H9 (cell line): ENCODE measurements at regions not wholly inside any gene's neighbourhood (a gene's known extent, or its start where the extent isn't known, plus 50 kb on each side); places are given as distances from the start of the nearest gene placed in this dataset.

ENCODE experiments used
- DNase-seq: peaks from one replicate; pipeline ENCODE4 v3.0.0-alpha.2; 2017
- H2AFZ ChIP-seq: one replicate; pipeline ENCODE4 v1.6.1; 2013; ENCODE audit warnings: mild to moderate bottlenecking, low read length, control low read depth, moderate library complexity
- H2AK5ac ChIP-seq: 2 replicates; pipeline ENCODE4 v1.6.1; 2013; ENCODE audit warnings: low read length, control low read depth, mixed read lengths; ENCODE audit not compliant: insufficient read length
- H2BK120ac ChIP-seq: one replicate; pipeline ENCODE4 v1.6.1; 2013; ENCODE audit warnings: low read depth, mild to moderate bottlenecking, low read length, control low read depth, inconsistent platforms; ENCODE audit not compliant: poor library complexity, severe bottlenecking
- H2BK12ac ChIP-seq: 2 replicates; pipeline ENCODE4 v1.6.1; 2013; ENCODE audit warnings: low read length, control low read depth, mixed read lengths, low read depth; ENCODE audit not compliant: insufficient read length
- H2BK15ac ChIP-seq: 2 replicates; pipeline ENCODE4 v1.6.1; 2013; ENCODE audit warnings: low read depth, low read length, control low read depth
- H2BK20ac ChIP-seq: one replicate; pipeline ENCODE4 v1.6.1; 2013; ENCODE audit warnings: low read depth, mild to moderate bottlenecking, low read length, control low read depth, inconsistent platforms; ENCODE audit not compliant: poor library complexity, severe bottlenecking
- H2BK5ac ChIP-seq: 2 replicates; pipeline ENCODE4 v1.6.1; 2013; ENCODE audit warnings: low read length, control low read depth, mixed read lengths; ENCODE audit not compliant: insufficient read length
- H3K14ac ChIP-seq: 2 replicates; pipeline ENCODE4 v1.6.1; 2013; ENCODE audit warnings: low read length, control low read depth; ENCODE audit not compliant: insufficient read depth
- H3K18ac ChIP-seq: 2 replicates; pipeline ENCODE4 v1.6.1; 2013; ENCODE audit warnings: low read depth, mild to moderate bottlenecking, mixed read lengths, low read length, control low read depth; ENCODE audit not compliant: insufficient read length
- H3K23ac ChIP-seq: 2 replicates; pipeline ENCODE4 v1.6.1; 2013; ENCODE audit warnings: low read length, control low read depth, mixed read lengths, low read depth; ENCODE audit not compliant: insufficient read length
- H3K23me2 ChIP-seq: 2 replicates; pipeline ENCODE4 v1.6.1; 2013; ENCODE audit warnings: low read depth, mild to moderate bottlenecking, mixed read lengths, low read length, control low read depth; ENCODE audit not compliant: insufficient read length, poor library complexity, severe bottlenecking
- H3K27ac ChIP-seq: 2 replicates; pipeline ENCODE4 v1.5.1; 2013; ENCODE audit warnings: low read length, control low read depth, mixed read lengths, low read depth; ENCODE audit not compliant: insufficient read length
- H3K27me3 ChIP-seq: 2 replicates; pipeline ENCODE4 v1.6.1; 2013; ENCODE audit warnings: low read length, control low read depth, inconsistent platforms; ENCODE audit not compliant: insufficient read depth
- H3K4ac ChIP-seq: 2 replicates; pipeline ENCODE4 v1.6.1; 2013; ENCODE audit warnings: low read depth, mild to moderate bottlenecking, control low read depth, inconsistent platforms, low read length, moderate library complexity
- H3K4me1 ChIP-seq: 2 replicates; pipeline ENCODE4 v1.6.1; 2013; ENCODE audit warnings: low read length, control low read depth, inconsistent platforms; ENCODE audit not compliant: insufficient read depth
- H3K4me2 ChIP-seq: 2 replicates; pipeline ENCODE4 v1.6.1; 2013; ENCODE audit warnings: low read length, control low read depth, mixed read lengths; ENCODE audit not compliant: insufficient read length, insufficient read depth
- H3K56ac ChIP-seq: 2 replicates; pipeline ENCODE4 v1.6.1; 2013; ENCODE audit warnings: low read depth, mild to moderate bottlenecking, mixed read lengths, low read length, control low read depth; ENCODE audit not compliant: insufficient read length
- H3K79me1 ChIP-seq: 2 replicates; pipeline ENCODE4 v1.6.1; 2013; ENCODE audit warnings: low read depth, mild to moderate bottlenecking, moderate library complexity, low read length, control low read depth, inconsistent platforms; ENCODE audit not compliant: insufficient read depth, poor library complexity, severe bottlenecking
- H3K79me2 ChIP-seq: 2 replicates; pipeline ENCODE4 v1.6.1; 2013; ENCODE audit warnings: low read length, control low read depth, inconsistent platforms; ENCODE audit not compliant: insufficient read depth
- H3K9ac ChIP-seq: 2 replicates; pipeline ENCODE4 v1.6.1; 2013; ENCODE audit warnings: low read length, control low read depth, mixed read lengths; ENCODE audit not compliant: insufficient read length; ENCODE audit errors: extremely low read depth
- H3K9me3 ChIP-seq: one replicate; pipeline ENCODE4 v1.6.1; 2013; ENCODE audit warnings: low read depth, low read length, inconsistent platforms; ENCODE audit not compliant: control insufficient read depth
- H3T11ph ChIP-seq: one replicate; pipeline ENCODE4 v1.6.1; 2013; ENCODE audit warnings: mild to moderate bottlenecking, low read length, control low read depth, inconsistent platforms
- H4K20me1 ChIP-seq: one replicate; pipeline ENCODE4 v1.6.1; 2013; ENCODE audit not compliant: control insufficient read depth, insufficient read length, insufficient read depth
- H4K5ac ChIP-seq: 2 replicates; pipeline ENCODE4 v1.6.1; 2013; ENCODE audit warnings: low read depth, mild to moderate bottlenecking, mixed read lengths, low read length, control low read depth; ENCODE audit not compliant: insufficient read length
- H4K8ac ChIP-seq: replicated peaks from 2 replicates; pipeline ENCODE4 v1.6.1; 2013; ENCODE audit warnings: low read length, control low read depth, mixed read lengths, low read depth; ENCODE audit not compliant: insufficient read length
- H4K91ac ChIP-seq: 2 replicates; pipeline ENCODE4 v1.6.1; 2013; ENCODE audit warnings: low read depth, mild to moderate bottlenecking, moderate library complexity, mixed read lengths, low read length, control low read depth; ENCODE audit not compliant: insufficient read length
- H3K27ac Mint-ChIP-seq, 3 experiments: 2 replicates in 2 of 3; 3 replicates in 1 of 3; pipeline ENCODE4 v1.8.0; 2020 to 2021; ENCODE audit warnings: mixed read lengths in 3 of 3, mild to moderate bottlenecking in 1 of 3, moderate library complexity in 1 of 3
- H3K27me3 Mint-ChIP-seq: 2 replicates; pipeline ENCODE4 v1.8.0; 2021; ENCODE audit warnings: low read depth, mild to moderate bottlenecking, moderate library complexity, mixed read lengths
- H3K36me3 Mint-ChIP-seq, 3 experiments: 2 replicates in 2 of 3; 3 replicates in 1 of 3; pipeline ENCODE4 v1.8.0; 2020 to 2021; ENCODE audit warnings: low read depth in 3 of 3, mixed read lengths in 3 of 3; ENCODE audit not compliant: insufficient read depth in 1 of 3
- H3K4me1 Mint-ChIP-seq, 2 experiments: 2 replicates each; pipeline ENCODE4 v1.8.0; 2020; ENCODE audit warnings: mixed read lengths in 2 of 2
- H3K4me3 Mint-ChIP-seq, 2 experiments: 2 replicates in 1 of 2; 3 replicates in 1 of 2; pipeline ENCODE4 v1.8.0; 2020 to 2021; ENCODE audit warnings: mild to moderate bottlenecking in 2 of 2, mixed read lengths in 2 of 2, moderate library complexity in 1 of 2
- H3K9me3 Mint-ChIP-seq, 2 experiments: 2 replicates in 1 of 2; 3 replicates in 1 of 2; pipeline ENCODE4 v1.8.0; 2020; ENCODE audit warnings: mild to moderate bottlenecking in 2 of 2, mixed read lengths in 2 of 2, moderate library complexity in 1 of 2
- WGBS: extraction: QIAGEN DNeasy Blood & Tissue Kit; methylation state at CpG from one replicate; pipeline ENCODE4 v1.1.7; 2013; ENCODE audit warnings: missing lambda C conversion rate, low lambda C conversion rate, mixed read lengths; ENCODE audit not compliant: insufficient read length; ENCODE audit errors: extremely low coverage; 5-methylcytosine and 5-hydroxymethylcytosine counted together
- TF ChIP-seq, protein P1 (sequence below): fragments of 200-600 bp; sonication (generic); conservative IDR thresholded peaks from 3 replicates; pipeline ENCODE4 v1.8.0; 2021; ENCODE audit warnings: antibody characterized with exemption, mild to moderate bottlenecking

GRCh38 chr5:58043032-58043945 lies 416.6 kb downstream of the PLK2 start:
- H2AFZ ChIP-seq: no peak overlapping the region
- H3T11ph ChIP-seq: no peak overlapping the region
- H2BK15ac ChIP-seq: no peak overlapping the region
- no peak overlapping the region for H4K5ac ChIP-seq
- H3K27ac ChIP-seq: no peak overlapping the region
- no peak overlapping the region for H2BK12ac ChIP-seq
- no peaks in the 10 kb centered on the region for H3K9me3 Mint-ChIP-seq
- H3K4me3 Mint-ChIP-seq: no peak overlapping the region
- no peaks in the 10 kb centered on the region for H3K4me1 ChIP-seq
- H4K8ac ChIP-seq: no peak overlapping the region
- H3K4me2 ChIP-seq: no peak overlapping the region
- no peak overlapping the region for H2BK5ac ChIP-seq
- H3K9me3 ChIP-seq: no peaks in the 10 kb centered on the region
- H2BK120ac ChIP-seq: no peak overlapping the region
- H3K9ac ChIP-seq: no peak overlapping the region
- H3K27me3 Mint-ChIP-seq: no peaks in the 10 kb centered on the region
- H3K27ac Mint-ChIP-seq: no peak overlapping the region
- H4K91ac ChIP-seq: no peak overlapping the region
- no peaks in the 10 kb centered on the region for H3K27me3 ChIP-seq
- no peaks in the 10 kb centered on the region for H3K79me1 ChIP-seq
- H3K23me2 ChIP-seq: no peaks in the 10 kb centered on the region
- H3K4ac ChIP-seq: no peak overlapping the region
- H3K23ac ChIP-seq: no peak overlapping the region
- TF ChIP-seq, protein P1, sequence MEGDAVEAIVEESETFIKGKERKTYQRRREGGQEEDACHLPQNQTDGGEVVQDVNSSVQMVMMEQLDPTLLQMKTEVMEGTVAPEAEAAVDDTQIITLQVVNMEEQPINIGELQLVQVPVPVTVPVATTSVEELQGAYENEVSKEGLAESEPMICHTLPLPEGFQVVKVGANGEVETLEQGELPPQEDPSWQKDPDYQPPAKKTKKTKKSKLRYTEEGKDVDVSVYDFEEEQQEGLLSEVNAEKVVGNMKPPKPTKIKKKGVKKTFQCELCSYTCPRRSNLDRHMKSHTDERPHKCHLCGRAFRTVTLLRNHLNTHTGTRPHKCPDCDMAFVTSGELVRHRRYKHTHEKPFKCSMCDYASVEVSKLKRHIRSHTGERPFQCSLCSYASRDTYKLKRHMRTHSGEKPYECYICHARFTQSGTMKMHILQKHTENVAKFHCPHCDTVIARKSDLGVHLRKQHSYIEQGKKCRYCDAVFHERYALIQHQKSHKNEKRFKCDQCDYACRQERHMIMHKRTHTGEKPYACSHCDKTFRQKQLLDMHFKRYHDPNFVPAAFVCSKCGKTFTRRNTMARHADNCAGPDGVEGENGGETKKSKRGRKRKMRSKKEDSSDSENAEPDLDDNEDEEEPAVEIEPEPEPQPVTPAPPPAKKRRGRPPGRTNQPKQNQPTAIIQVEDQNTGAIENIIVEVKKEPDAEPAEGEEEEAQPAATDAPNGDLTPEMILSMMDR: no peak
- no peak overlapping the region for H3K18ac ChIP-seq
- no peak overlapping the region for H2AK5ac ChIP-seq
- no peak for DNase-seq
- H3K36me3 Mint-ChIP-seq: no peaks in the 10 kb centered on the region
- H4K20me1 ChIP-seq: no peaks in the 10 kb centered on the region
- no peak overlapping the region for H2BK20ac ChIP-seq
- WGBS: no CpG with 5 or more reads among the region's 2 CpGs
- no peak overlapping the region for H3K14ac ChIP-seq
- H3K56ac ChIP-seq: no peak overlapping the region
- no peaks in the 10 kb centered on the region for H3K79me2 ChIP-seq
- no peaks in the 10 kb centered on the region for H3K4me1 Mint-ChIP-seq
